HG03342 (cell line): ENCODE measurements at regions not wholly inside any gene's neighbourhood (a gene's known extent, or its start where the extent isn't known, plus 50 kb on each side); places are given as distances from the start of the nearest gene placed in this dataset.
"Not testable (repeated sequence)": the region's sequence is repeated elsewhere in the genome, so short reads cannot be mapped to it uniquely, and the experiment has no call there.

Experiments
- ATAC-seq: cut with Tn5 transposase; IDR thresholded peaks from one replicate; pipeline ENCODE4 v1.9.1; 2021; ENCODE audit warnings: mild to moderate bottlenecking, moderate library complexity; ENCODE audit not compliant: unreplicated experiment

- ATAC-seq: not testable (repeated sequence)
Observed at GRCh38 chr20:26373066-26373465, 676.4 kb upstream of the ZNF337 start.

- ATAC-seq: no peak
Observed at GRCh38 chr20:26354511-26354910, 657.9 kb upstream of the ZNF337 start.

DNA sequence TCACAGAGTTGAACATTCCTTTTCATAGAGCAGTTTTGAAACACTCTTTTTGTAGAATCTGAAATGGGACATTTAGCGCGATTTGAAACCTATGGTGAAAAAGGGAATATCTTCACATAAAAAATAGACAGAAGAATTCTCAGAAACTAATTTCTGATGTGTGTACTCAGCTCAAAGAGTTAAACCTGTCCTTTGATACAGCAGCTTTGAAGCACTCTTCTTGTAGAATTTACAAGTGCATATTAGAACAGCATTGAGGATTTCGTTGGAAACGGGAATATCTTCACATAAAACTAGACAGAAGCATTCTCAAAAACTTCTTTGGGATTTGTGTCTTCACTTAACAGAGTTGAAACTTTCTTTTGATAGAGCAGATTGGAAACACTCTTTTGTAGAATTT lies 650.7 kb upstream of the ZNF337 start:
- ATAC-seq: no peak

DNA sequence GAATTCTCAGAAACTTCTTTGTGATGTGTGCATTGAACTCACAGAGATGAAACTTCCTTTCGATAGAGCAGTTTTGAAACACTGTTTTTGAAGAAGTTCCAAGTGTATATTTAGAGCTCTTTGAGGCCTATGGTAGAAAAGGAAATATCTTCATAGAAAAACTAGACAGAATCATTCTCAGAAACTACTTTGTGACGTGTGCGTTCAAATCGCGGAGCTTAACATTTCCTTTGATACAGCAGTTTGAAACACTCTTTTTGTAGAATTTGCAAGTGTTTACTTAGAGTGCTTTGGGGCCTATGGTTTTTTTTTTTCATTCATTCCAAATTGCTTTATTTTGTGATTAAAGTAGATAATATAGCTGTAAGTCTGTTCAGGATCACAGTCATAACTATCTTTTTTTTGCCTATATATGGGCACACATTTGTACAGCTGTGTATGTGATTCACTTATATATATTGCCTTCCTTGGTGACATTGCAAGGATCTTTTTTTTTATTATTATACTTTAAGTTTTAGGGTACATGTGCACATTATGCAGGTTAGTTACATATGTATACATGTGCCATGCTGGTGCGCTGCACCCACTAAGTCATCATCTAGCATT lies 643.9 kb upstream of the ZNF337 start:
- not testable (repeated sequence) for ATAC-seq

- no peak for ATAC-seq
Observed at GRCh38 chr20:26324177-26324576, 627.5 kb upstream of the ZNF337 start.

GRCh38 chr20:26315054-26315453 lies 618.4 kb upstream of the ZNF337 start:
- ATAC-seq: no peak

DNA sequence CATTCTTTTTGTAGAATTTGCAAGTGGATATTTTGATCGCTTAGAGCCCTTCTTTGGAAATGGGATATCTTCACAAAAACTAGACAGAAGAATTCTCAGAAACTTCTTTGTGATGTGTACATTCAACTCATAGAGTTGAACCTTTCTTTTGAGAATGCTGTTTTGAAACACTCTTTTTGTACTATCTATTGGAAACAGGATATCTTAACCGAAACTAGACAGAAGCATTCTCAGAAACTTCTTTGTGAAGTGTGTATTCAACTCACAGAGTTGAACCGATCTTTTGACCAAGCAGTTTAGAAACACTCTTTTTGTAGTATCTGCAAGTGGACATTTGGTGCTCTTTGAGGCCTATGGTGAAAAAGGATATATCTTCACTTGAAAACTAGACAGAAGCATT lies 613.1 kb upstream of the ZNF337 start:
- ATAC-seq: not testable (repeated sequence)

GRCh38 chr20:26308961-26309360 lies 612.3 kb upstream of the ZNF337 start:
- no peak for ATAC-seq

DNA sequence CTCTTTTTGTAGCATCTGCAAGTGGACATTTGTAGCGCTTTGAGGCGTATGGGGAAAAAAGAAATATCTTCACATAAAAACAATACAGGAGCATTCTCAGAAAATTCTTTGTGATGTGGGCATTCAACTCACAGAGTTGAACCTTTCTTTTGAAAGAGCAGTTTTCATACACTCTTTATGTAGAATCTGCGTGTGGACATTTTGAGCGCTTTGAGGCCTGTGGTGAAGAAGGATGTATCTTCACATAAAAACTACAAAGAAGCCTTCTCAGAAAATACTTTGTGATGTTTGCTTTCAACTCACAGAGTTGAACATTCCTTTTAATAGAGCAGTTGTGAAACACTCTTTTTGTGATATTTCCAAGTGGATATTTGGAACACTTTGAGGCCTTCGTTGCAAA lies 598.4 kb upstream of the ZNF337 start:
- ATAC-seq: no peak

DNA sequence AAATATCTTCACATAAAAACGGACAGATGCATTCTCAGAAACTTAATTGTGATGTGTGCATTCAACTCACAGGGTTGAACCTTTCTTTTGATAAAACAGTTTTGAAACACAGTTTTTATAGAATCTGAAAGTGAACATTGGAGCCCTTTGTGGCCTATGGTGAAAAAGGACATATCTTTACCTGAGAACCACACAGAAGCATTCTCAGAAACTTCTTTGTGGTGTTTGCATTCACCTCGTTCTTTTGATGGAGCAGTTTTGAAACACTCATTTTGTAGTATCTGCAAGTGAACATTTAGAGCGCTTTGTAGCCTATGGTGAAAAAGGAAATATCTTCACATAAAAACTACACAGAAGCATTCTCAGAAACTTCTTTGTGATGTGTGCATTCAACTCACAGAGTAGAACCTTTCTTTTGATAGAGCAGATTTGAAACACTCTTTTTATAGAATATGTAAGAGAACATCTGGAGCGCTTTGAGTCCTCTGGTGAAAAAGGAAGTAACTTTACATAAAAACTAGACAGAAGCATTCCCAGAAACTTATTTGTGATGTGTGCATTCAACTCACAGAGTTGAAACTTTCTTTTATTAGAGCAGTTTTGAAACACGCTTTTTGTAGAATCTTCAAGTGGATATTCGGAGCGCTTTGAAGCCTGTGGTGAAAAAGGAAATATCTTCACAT lies 591.9 kb upstream of the ZNF337 start:
- ATAC-seq: not testable (repeated sequence)

- ATAC-seq: no peak
Observed at GRCh38 chr20:26279238-26279637, 582.6 kb upstream of the ZNF337 start.

GRCh38 chr20:26277339-26277738 lies 580.7 kb upstream of the ZNF337 start:
- no peak for ATAC-seq

DNA sequence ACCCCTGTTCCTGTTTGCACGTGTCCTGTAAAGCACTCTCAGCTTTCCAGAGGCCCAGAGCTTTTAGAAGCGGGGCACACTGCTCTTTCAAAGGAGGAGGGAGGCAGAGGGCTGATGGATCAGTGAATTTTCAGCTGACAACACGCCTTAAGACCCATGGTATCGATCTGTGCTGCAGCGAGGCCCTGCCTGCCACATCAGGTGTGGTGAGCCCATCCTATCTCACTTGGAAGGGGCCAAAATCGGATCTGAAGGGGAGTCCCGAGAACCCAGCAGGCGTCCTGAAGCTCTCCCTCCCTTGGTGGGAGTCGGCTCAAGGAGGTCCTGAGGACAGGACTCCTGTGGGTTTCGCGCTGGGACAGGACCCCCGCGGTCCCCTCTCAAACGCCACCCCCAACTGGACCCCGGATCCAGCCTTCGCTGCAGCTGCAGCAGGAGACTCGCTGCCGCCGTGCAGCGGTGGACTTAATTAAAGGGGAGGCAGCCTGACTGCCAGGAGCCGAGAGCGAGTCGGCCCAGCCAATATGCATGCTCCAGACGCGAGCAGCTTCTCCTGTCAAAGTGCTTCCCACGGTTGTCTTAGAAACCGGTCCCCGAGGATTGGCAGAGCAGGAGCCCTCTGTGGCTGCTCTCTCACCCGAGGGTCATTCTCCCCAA lies 580.0 kb upstream of the ZNF337 start:
- ATAC-seq: no peak

DNA sequence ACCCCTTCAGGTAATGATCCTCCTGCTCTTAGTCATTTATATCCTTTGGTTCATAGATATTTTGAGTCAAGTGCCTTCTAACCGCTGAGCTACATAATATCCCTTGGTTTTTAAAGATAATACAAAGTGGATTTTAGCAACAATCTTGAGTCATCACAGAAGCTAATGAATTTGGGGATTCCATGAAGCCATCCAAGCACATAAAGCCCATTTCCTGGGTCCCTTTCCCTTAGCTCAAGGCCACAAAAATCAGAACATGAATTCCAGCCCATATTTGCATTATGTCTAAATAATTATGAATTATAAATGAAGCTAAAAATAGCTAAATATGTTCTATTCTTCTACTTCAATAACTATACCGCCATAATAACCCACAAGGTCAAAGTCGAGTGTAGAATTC lies 572.1 kb upstream of the ZNF337 start:
- not testable (repeated sequence) for ATAC-seq

- not testable (repeated sequence) for ATAC-seq
Observed at GRCh38 chr20:26260925-26261324, 564.3 kb upstream of the ZNF337 start.

DNA sequence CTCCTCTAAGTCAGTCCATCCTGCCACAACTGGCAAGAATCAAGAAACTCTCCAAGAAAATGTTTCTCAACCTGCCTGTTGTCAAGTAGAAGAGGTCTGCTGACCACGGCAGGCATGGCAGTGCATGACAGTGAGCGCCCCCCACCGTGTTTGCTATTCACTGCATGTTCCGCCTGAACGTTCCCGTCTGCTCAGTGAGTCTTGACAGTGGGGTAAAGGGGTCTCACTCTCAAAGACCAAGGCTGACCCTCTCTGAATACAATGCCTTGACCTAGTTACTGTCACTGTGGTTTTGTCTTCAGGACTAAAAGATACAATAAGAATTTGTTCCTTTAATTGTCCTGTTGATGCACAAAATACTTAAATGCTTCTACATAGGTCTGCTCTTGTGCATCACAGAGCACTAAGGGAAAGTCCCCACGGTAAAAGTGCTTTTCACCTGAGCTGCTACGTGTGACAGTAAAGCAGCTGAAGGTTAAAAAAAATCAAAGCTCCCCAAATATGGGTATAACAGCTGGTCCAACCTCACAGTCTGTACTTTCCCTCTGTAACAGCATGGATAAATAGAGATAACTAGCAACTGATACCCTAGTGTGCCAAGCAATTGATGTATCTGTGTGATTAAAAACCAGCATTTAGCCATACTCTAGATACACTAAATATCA lies 555.8 kb upstream of the ZNF337 start:
- not testable (repeated sequence) for ATAC-seq

DNA sequence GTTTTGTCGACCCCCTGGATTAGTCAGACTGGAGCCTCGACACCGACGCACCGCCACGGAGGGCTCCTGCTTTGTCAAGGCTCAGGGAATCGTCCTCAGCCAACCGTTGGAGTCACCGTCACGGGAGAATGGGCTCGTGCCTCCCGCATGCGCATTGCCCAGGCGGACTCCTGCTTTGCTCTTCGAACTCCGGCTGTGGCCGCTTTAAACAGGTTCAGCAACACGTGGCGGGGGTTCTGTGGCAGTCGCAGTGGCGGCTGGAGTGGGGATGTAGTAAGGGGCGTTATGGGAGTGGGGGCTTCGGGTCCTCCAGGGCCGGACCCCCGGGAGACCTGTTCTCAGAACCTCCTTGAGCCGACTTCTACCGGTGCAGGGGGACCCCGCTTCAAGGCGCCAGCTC lies 554.7 kb upstream of the ZNF337 start:
- ATAC-seq: not testable (repeated sequence)

DNA sequence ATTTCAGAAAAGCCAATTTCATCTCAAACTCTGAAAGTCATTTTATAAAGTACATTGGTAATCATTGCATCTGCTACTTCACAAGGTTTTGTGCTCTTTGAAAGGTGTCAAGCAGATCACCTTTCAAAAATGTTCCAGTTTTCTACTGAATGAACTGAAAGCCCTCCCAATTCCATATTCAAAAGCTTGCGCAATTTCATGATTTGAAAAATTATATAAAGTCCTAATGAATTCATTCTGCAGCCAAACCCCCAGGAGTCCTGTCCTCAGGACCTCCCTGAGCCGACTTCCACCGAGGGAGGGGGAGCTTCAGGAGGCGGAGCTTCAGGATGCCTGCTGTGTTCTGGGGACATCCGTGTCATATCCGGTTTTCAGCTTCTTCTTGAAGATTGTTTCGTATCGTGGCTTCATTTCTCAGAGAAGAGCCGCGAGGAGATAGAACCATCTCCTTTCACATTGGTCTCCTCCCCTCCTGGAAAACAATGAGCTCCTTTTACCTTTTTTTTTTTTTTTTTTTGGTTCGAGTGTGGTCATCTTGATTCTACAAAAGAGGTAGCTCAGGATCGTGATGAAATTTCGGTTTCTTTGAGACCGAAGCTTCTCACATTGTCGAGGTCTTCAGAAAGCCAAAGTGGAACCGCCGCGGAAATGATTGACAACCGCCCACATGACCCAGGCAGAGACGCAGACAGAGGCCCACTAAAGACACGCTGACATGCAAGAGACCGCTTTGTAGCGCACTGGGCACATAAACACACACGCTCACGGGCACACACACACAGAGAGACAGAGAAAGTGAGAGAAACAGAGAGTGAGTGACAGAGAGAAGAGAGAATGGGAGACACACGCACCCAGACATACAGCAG lies 553.8 kb upstream of the ZNF337 start:
- ATAC-seq: not testable (repeated sequence)

- no peak for ATAC-seq
Observed at GRCh38 chr20:26243731-26244130, 547.1 kb upstream of the ZNF337 start.

- ATAC-seq: not testable (repeated sequence)
Observed at GRCh38 chr20:26220609-26221008, 524.0 kb upstream of the ZNF337 start.

DNA sequence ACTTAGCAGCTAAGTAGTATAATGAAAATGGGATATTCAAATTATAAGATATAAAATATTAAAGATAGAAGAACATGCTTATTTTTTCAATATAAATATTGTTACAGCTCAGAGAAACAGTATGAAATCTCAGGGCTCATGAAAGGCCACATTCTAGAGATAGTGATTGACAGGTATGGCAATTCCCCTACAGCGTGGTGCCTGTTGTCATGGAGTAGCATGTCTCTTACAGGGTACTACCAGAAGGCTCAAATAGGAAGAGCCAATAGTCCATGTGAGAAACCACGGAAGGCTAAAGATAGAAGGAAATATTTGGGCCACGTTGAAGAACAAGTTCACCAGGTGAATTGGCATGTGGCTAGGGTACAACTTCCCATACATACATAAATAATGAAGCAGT lies 522.9 kb upstream of the ZNF337 start:
- ATAC-seq: not testable (repeated sequence)
